HepG2 (cell line): ENCODE measurements at regions not wholly inside any gene's neighbourhood (a gene's known extent, or its start where the extent isn't known, plus 50 kb on each side); places are given as distances from the start of the nearest gene placed in this dataset.

Experiments
- ATAC-seq: fragments of 200-7000 bp; cut with Tn5 transposase; 3 replicates; pipeline ENCODE4 v1.9.1; 2020; ENCODE audit warnings: mild to moderate bottlenecking, moderate library complexity
- BruUV-seq: library from RNA; stranded (reverse); fragments of 400-500 nt; replicated peaks from 2 replicates; lab custom pipeline; 2021; lab: Mats Ljungman, UMichigan
- CTCF ChIA-PET: fragments of 300-600 bp; formaldehyde crosslinking; extraction: SDS; loops from one replicate; lab custom pipeline; 2021; ENCODE audit warnings: low total read pairs, inconsistent platforms, low intra/inter-chr PET ratio; lab: Yijun Ruan, JAX
- POLR2A ChIA-PET: fragments of 350-600 bp; sonication (Branson Sonifier 250); formaldehyde crosslinking; loops from one replicate; lab custom pipeline; 2020; ENCODE audit warnings: antibody characterized with exemption, inconsistent platforms; lab: Yijun Ruan, JAX
- DNase-seq: peaks from one replicate; pipeline ENCODE4 v3.0.0-alpha.2; 2015; ENCODE audit warnings: low spot score
- FAIRE-seq: peaks from 3 replicates; lab custom pipeline; 2011; peaks lifted over from hg19 to GRCh38; lab: Jason Lieb, UNC
- H2AFZ ChIP-seq: one replicate; pipeline ENCODE4 v1.6.1; 2011; ENCODE audit warnings: low read length, inconsistent platforms
- H3K27ac ChIP-seq: fragments of 300-600 bp; 3 replicates; pipeline ENCODE4 v1.8.0; 2011; ENCODE audit warnings: mixed run types, mild to moderate bottlenecking, mixed read lengths, low read length, inconsistent platforms; ENCODE audit not compliant: insufficient read depth; ENCODE audit errors: extremely low read length
- H3K27me3 ChIP-seq, 2 experiments: fragments of 200-600 bp in 1 of 2; 2 replicates in 1 of 2; 3 replicates in 1 of 2; pipeline versions ENCODE4 v1.6.0 to v1.8.0; 2011; ENCODE audit warnings: low read length in 2 of 2, mild to moderate bottlenecking in 2 of 2, moderate library complexity in 2 of 2, inconsistent platforms in 1 of 2; ENCODE audit not compliant: insufficient read depth in 2 of 2, control insufficient read depth in 1 of 2
- H3K36me3 ChIP-seq, 2 experiments: fragments of 200-600 bp in 1 of 2; replicated peaks in 1 of 2; 2 replicates in 1 of 2; 3 replicates in 1 of 2; pipeline versions ENCODE4 v1.5.1 to v1.8.0; 2011; ENCODE audit warnings: low read length in 2 of 2, inconsistent platforms in 1 of 2; ENCODE audit not compliant: insufficient read depth in 2 of 2, control insufficient read depth in 1 of 2
- H3K4me1 ChIP-seq: 2 replicates; pipeline ENCODE4 v1.5.1; 2012; ENCODE audit warnings: low read length, inconsistent platforms; ENCODE audit not compliant: insufficient read depth
- H3K4me2 ChIP-seq: 2 replicates; pipeline ENCODE4 v1.6.0; 2011; ENCODE audit warnings: low read depth, low read length, inconsistent platforms
- H3K4me3 ChIP-seq, 3 experiments: fragments of 200-600 bp in 1 of 3; sonication (generic), shearing (Covaris generic) in 1 of 3; replicated peaks in 1 of 3; 2 replicates each; pipeline ENCODE4 v1.5.1; 2011 to 2016; ENCODE audit warnings: low read length in 3 of 3, inconsistent platforms in 2 of 3, low read depth in 2 of 3, mild to moderate bottlenecking in 2 of 3, control low read depth in 1 of 3, mixed read lengths in 1 of 3; ENCODE audit not compliant: insufficient read depth in 1 of 3
- H3K79me2 ChIP-seq: one replicate; pipeline ENCODE4 v1.6.1; 2011; ENCODE audit warnings: low read length, inconsistent platforms; ENCODE audit not compliant: insufficient read depth
- H3K9ac ChIP-seq: 2 replicates; pipeline ENCODE4 v1.6.0; 2011; ENCODE audit warnings: mild to moderate bottlenecking, low read depth, low read length, inconsistent platforms; ENCODE audit not compliant: insufficient read depth
- H3K9me3 ChIP-seq: 2 replicates; pipeline ENCODE4 v1.5.1; 2012; ENCODE audit warnings: mild to moderate bottlenecking, low read length
- H4K20me1 ChIP-seq: 2 replicates; pipeline ENCODE4 v1.6.0; 2011; ENCODE audit warnings: inconsistent platforms, mild to moderate bottlenecking, low read length, moderate library complexity; ENCODE audit not compliant: insufficient read depth
- BHLHE40 ChIP-seq: IDR thresholded peaks from 2 replicates; pipeline ENCODE4 v1.6.1; 2011; ENCODE audit warnings: low read length, improper control_type of control experiment
- MLLT10 ChIP-seq: sonication (generic); formaldehyde crosslinking; IDR thresholded peaks from 2 replicates; pipeline ENCODE4 v1.4.0; 2020; ENCODE audit warnings: missing genetic modification reagents
- MTF1 ChIP-seq: sonication (generic); formaldehyde crosslinking; IDR thresholded peaks from 2 replicates; pipeline ENCODE4 v1.5.0; 2020; ENCODE audit warnings: missing genetic modification reagents
- NR1H2 ChIP-seq: sonication (generic); formaldehyde crosslinking; IDR thresholded peaks from 2 replicates; pipeline ENCODE4 v1.8.1; 2022; ENCODE audit warnings: low read depth, missing genetic modification reagents, borderline replicate concordance
- TRAFD1 ChIP-seq: sonication (generic); formaldehyde crosslinking; IDR thresholded peaks from 2 replicates; pipeline ENCODE4 v1.5.1; 2020; ENCODE audit warnings: missing genetic modification reagents, mild to moderate bottlenecking, borderline replicate concordance
- ZMYM3 ChIP-seq: sonication (generic); formaldehyde crosslinking; IDR thresholded peaks from 2 replicates; pipeline ENCODE4 v1.5.1; 2020; ENCODE audit warnings: mild to moderate bottlenecking, missing genetic modification reagents
- ZNF20 ChIP-seq: sonication (generic); formaldehyde crosslinking; IDR thresholded peaks from 2 replicates; pipeline ENCODE4 v1.4.0; 2020; ENCODE audit warnings: mild to moderate bottlenecking, moderate library complexity, missing genetic modification reagents
- ZNF3 ChIP-seq: IDR thresholded peaks from 2 replicates; pipeline ENCODE4 v1.7.0; 2017; ENCODE audit warnings: inconsistent platforms
- ZNF383 ChIP-seq: sonication (generic); formaldehyde crosslinking; IDR thresholded peaks from 2 replicates; pipeline ENCODE4 v1.4.0; 2020; ENCODE audit warnings: missing genetic modification reagents, mild to moderate bottlenecking, borderline replicate concordance
- ZNF563 ChIP-seq: sonication (generic); formaldehyde crosslinking; IDR thresholded peaks from 2 replicates; pipeline ENCODE4 v1.8.0; 2022; ENCODE audit warnings: mild to moderate bottlenecking, moderate library complexity, missing genetic modification reagents
- ZNF775 ChIP-seq: sonication (generic); formaldehyde crosslinking; IDR thresholded peaks from 2 replicates; pipeline ENCODE4 v1.4.0; 2020; ENCODE audit warnings: missing genetic modification reagents, mild to moderate bottlenecking, moderate library complexity, borderline replicate concordance
- WGBS: methylation state at CpG from one replicate; pipeline ENCODE4 v1.1.6; 2017; ENCODE audit warnings: low lambda C conversion rate; 5-methylcytosine and 5-hydroxymethylcytosine counted together
- in situ Hi-C: cut with HindIII; loops from 2 replicates; pipeline ENCODE4 v1.10.0; 2017; ENCODE audit warnings: low pct_unique_long_range_greater_than_20kb; ENCODE audit not compliant: extremely low pct_ligation_motif_present
- intact Hi-C: fragments of 100-400 bp; cut with micrococcal nuclease; formaldehyde crosslinking; loops from one replicate; pipeline ENCODE4 v1.10.0; 2022; ENCODE audit not compliant: unreplicated experiment
- TF ChIP-seq, protein P1 (sequence below): sonication (generic); formaldehyde crosslinking; IDR thresholded peaks from 2 replicates; pipeline ENCODE4 v1.9.0; 2021; ENCODE audit warnings: missing genetic modification reagents, borderline replicate concordance
- TF ChIP-seq, protein P2 (sequence below): sonication (generic); formaldehyde crosslinking; IDR thresholded peaks from 2 replicates; pipeline ENCODE4 v1.4.0; 2020; ENCODE audit warnings: missing genetic modification reagents
- TF ChIP-seq, protein P3 (sequence below): sonication (generic); formaldehyde crosslinking; IDR thresholded peaks from 2 replicates; pipeline ENCODE4 v1.9.0; 2021; ENCODE audit warnings: missing genetic modification reagents, mild to moderate bottlenecking, borderline replicate concordance
- TF ChIP-seq, protein P4 (sequence below): sonication (generic); formaldehyde crosslinking; IDR thresholded peaks from 2 replicates; pipeline ENCODE4 v1.4.0; 2020; ENCODE audit warnings: missing genetic modification reagents, low read depth, mild to moderate bottlenecking, borderline replicate concordance
- TF ChIP-seq, protein P5 (sequence below): sonication (generic); formaldehyde crosslinking; IDR thresholded peaks from 2 replicates; pipeline ENCODE4 v1.4.0; 2020; ENCODE audit warnings: missing genetic modification reagents; ENCODE audit errors: not compliant biosample characterization

- no peak overlapping the region for H3K4me2 ChIP-seq
- peaks cover 0 to 16% of the 10 kb centered on the region in 2 experiments; a peak in 3 of 5 replicates for H3K27me3 ChIP-seq
- no peak overlapping the region for H3K9ac ChIP-seq
- no peaks in the 10 kb centered on the region for H3K79me2 ChIP-seq
- H3K4me1 ChIP-seq: no peaks in the 10 kb centered on the region
- ChIA-PET CTCF (no interaction called here), POLR2A (no interaction called here)
- ATAC-seq: no peak
- 6% methylated on average over 8 of the region's 8 CpGs for WGBS
- FAIRE-seq: no peak
- BruUV-seq: no TSS peak
- H2AFZ ChIP-seq: no peak overlapping the region
- in situ Hi-C loops (no loop called here), intact Hi-C loops (loop anchor here (10.0 kb wide), 1 partner anchor 56 kb away; no protein-coding TSS in a partner anchor)
- no peaks in the 10 kb centered on the region for H4K20me1 ChIP-seq
- no peaks in the 10 kb centered on the region for H3K9me3 ChIP-seq
- no peak overlapping the region for H3K27ac ChIP-seq
- H3K36me3 ChIP-seq: no peaks in the 10 kb centered on the region
- no peak overlapping the region for H3K4me3 ChIP-seq
- no peak for DNase-seq
- TF ChIP-seq ZNF383 (no peak), ZNF3 (CRISPR knock-in tag) (no peak), NR1H2 (CRISPR knock-in tag) (no peak), ZNF20 (CRISPR knock-in tag) (no peak), ZMYM3 (CRISPR knock-in tag) (no peak), ZNF775 (no peak), BHLHE40 (no peak), ZNF563 (CRISPR knock-in tag) (no peak), MTF1 (CRISPR knock-in tag) (no peak), MLLT10 (no peak), TRAFD1 (CRISPR knock-in tag) (no peak)
- TF ChIP-seq, protein P1, sequence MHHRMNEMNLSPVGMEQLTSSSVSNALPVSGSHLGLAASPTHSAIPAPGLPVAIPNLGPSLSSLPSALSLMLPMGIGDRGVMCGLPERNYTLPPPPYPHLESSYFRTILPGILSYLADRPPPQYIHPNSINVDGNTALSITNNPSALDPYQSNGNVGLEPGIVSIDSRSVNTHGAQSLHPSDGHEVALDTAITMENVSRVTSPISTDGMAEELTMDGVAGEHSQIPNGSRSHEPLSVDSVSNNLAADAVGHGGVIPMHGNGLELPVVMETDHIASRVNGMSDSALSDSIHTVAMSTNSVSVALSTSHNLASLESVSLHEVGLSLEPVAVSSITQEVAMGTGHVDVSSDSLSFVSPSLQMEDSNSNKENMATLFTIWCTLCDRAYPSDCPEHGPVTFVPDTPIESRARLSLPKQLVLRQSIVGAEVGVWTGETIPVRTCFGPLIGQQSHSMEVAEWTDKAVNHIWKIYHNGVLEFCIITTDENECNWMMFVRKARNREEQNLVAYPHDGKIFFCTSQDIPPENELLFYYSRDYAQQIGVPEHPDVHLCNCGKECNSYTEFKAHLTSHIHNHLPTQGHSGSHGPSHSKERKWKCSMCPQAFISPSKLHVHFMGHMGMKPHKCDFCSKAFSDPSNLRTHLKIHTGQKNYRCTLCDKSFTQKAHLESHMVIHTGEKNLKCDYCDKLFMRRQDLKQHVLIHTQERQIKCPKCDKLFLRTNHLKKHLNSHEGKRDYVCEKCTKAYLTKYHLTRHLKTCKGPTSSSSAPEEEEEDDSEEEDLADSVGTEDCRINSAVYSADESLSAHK (CRISPR knock-in tag): no peak
- TF ChIP-seq, protein P2, sequence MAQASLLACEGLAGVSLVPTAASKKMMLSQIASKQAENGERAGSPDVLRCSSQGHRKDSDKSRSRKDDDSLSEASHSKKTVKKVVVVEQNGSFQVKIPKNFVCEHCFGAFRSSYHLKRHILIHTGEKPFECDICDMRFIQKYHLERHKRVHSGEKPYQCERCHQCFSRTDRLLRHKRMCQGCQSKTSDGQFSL (CRISPR knock-in tag): no peak
- TF ChIP-seq, protein P3, sequence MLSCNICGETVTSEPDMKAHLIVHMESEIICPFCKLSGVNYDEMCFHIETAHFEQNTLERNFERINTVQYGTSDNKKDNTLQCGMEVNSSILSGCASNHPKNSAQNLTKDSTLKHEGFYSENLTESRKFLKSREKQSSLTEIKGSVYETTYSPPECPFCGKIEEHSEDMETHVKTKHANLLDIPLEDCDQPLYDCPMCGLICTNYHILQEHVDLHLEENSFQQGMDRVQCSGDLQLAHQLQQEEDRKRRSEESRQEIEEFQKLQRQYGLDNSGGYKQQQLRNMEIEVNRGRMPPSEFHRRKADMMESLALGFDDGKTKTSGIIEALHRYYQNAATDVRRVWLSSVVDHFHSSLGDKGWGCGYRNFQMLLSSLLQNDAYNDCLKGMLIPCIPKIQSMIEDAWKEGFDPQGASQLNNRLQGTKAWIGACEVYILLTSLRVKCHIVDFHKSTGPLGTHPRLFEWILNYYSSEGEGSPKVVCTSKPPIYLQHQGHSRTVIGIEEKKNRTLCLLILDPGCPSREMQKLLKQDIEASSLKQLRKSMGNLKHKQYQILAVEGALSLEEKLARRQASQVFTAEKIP (CRISPR knock-in tag): no peak
- TF ChIP-seq, protein P4, sequence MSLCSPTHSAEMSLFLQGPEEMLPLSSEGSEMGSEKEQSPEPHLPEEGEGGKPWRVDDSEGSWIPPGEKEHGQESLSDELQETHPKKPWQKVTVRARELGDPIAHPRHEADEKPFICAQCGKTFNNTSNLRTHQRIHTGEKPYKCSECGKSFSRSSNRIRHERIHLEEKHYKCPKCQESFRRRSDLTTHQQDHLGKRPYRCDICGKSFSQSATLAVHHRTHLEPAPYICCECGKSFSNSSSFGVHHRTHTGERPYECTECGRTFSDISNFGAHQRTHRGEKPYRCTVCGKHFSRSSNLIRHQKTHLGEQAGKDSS (CRISPR knock-in tag): no peak
- TF ChIP-seq, protein P5, sequence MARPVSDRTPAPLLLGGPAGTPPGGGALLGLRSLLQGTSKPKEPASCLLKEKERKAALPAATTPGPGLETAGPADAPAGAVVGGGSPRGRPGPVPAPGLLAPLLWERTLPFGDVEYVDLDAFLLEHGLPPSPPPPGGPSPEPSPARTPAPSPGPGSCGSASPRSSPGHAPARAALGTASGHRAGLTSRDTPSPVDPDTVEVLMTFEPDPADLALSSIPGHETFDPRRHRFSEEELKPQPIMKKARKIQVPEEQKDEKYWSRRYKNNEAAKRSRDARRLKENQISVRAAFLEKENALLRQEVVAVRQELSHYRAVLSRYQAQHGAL (CRISPR knock-in tag): no peak
Observed at GRCh38 chr16:8188841-8189240, 401.5 kb downstream of the TMEM114 start.
